ENCODE measurements at regions not wholly inside any gene's neighbourhood (a gene's known extent, or its start where the extent isn't known, plus 50 kb on each side); places are given as distances from the start of the nearest gene placed in this dataset.
"Not testable (repeated sequence)": the region's sequence is repeated elsewhere in the genome, so short reads cannot be mapped to it uniquely, and the experiment has no call there.

DNA sequence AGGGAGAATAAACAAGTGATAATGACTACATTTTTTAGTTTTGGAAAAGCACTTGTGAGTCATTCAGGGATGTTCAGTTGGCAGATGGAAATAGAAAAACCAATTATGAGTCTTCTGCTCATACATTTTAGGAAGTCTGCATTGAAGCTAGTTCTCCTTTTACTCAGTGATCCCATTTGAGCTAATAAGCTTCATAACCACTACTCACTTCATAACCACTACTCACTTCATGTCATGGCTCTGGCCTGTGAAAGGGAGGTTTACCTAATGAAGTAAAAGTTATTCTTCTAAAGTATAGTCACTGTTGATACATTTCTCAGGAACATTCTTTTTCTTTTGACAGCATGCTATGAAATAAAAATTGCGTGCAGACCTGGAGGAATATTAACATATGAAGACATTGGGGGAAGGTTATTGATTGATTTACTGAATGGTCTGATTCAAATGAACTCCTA, 948.7 kb downstream of the TSN start:
- H3K9me3 ChIP-seq (ENCODE audit: control insufficient read depth in 3 of 3, low read length in 3 of 3) = no peaks in the 10 kb centered on the region
- no peak overlapping the region for H3K27ac ChIP-seq (ENCODE audit: low read depth, low read length)
- H3K9ac ChIP-seq (ENCODE audit: low read depth in 1 of 3, low read length in 3 of 3) = no peak overlapping the region
- no peaks in the 10 kb centered on the region for H3K4me1 ChIP-seq (ENCODE audit: control insufficient read depth in 3 of 3, insufficient read depth in 3 of 3, low read length in 3 of 3)
- H3K4me3 ChIP-seq (ENCODE audit: low read length in 3 of 3) = no peak overlapping the region
- no peaks in the 10 kb centered on the region for H3K36me3 ChIP-seq (ENCODE audit: control insufficient read depth in 3 of 3, insufficient read depth in 3 of 3, low read length in 3 of 3)
- no peaks in the 10 kb centered on the region for H3K27me3 ChIP-seq (ENCODE audit: control insufficient read depth in 3 of 3, insufficient read depth in 3 of 3, low read length in 3 of 3)

DNA sequence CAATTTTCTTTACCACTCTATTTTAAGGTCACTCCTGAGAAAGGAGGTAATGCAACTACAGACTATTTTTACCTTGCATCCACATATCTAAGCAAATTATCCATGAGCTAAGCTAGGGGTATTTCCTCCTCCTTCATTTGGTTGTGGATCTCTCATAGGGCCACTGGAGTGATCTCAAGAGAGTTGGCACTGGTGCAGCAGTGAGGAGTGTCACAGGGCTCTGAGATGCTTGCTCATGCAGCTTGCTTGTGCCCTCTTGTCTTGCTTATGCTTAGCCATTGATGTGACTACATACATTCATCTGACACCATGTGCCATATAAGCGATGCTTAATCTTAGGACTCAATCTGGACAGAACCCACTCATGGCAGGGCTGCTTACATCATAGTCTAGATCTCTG, 950.3 kb downstream of the TSN start:
- no peak overlapping the region for H3K9ac ChIP-seq (ENCODE audit: low read depth in 1 of 3, low read length in 3 of 3)

GRCh38 chr2:122706757-122707223, 951.3 kb downstream of the TSN start:
- no peak overlapping the region for H3K27ac ChIP-seq (ENCODE audit: low read depth, low read length)
- no peak overlapping the region for H3K4me3 ChIP-seq (ENCODE audit: low read length in 3 of 3)
- no peaks in the 10 kb centered on the region for H3K4me1 ChIP-seq (ENCODE audit: control insufficient read depth in 3 of 3, insufficient read depth in 3 of 3, low read length in 3 of 3)
- H3K36me3 ChIP-seq (ENCODE audit: control insufficient read depth in 3 of 3, insufficient read depth in 3 of 3, low read length in 3 of 3) = no peaks in the 10 kb centered on the region
- H3K9me3 ChIP-seq (ENCODE audit: control insufficient read depth in 3 of 3, low read length in 3 of 3) = no peaks in the 10 kb centered on the region
- H3K27me3 ChIP-seq (ENCODE audit: control insufficient read depth in 3 of 3, insufficient read depth in 3 of 3, low read length in 3 of 3) = no peaks in the 10 kb centered on the region
- no peak overlapping the region for H3K9ac ChIP-seq (ENCODE audit: low read depth in 1 of 3, low read length in 3 of 3)

More for the DNA sequence above, 950.3 kb downstream of the TSN start:
- Histone ChIP-seq H3K27me3 (ENCODE audit: control insufficient read depth in 3 of 3, insufficient read depth in 3 of 3, low read length in 3 of 3) (no peaks in the 10 kb centered on the region), H3K36me3 (ENCODE audit: control insufficient read depth in 3 of 3, insufficient read depth in 3 of 3, low read length in 3 of 3) (no peaks in the 10 kb centered on the region), H3K4me1 (ENCODE audit: control insufficient read depth in 3 of 3, insufficient read depth in 3 of 3, low read length in 3 of 3) (no peaks in the 10 kb centered on the region), H3K27ac (ENCODE audit: low read depth, low read length) (no peak overlapping the region), H3K9me3 (ENCODE audit: control insufficient read depth in 3 of 3, low read length in 3 of 3) (no peaks in the 10 kb centered on the region), H3K4me3 (ENCODE audit: low read length in 3 of 3) (no peak overlapping the region)

DNA sequence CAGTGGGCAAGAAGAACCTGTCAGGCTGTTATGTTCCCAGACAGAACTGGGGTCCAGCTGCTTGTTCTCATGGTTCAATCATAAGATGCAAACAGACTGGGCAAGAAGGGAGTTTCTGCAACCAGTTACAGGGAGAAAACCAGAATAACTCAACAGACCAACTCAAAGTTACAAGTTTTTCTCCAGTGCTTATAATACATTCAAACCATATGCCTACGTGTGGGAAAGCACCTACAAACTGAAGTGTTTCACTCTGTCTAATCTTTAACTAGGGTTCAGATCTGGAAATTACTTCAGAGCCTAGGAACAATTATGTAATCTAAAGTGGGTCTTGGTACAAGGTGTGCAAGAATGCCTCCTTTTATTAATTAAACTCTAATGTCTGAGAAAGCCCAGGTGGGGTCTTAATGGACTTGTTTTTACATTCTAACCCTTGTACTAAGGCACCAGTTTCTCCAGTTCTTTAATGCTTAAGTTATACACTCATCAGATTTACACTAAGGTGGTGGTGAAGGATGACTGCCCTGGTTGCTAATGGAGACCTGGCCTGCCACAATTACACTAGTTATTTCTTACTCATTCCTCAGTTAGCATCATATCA, 951.9 kb downstream of the TSN start:
- no peak overlapping the region for H3K9ac ChIP-seq (ENCODE audit: low read depth in 1 of 3, low read length in 3 of 3)
- H3K27ac ChIP-seq (ENCODE audit: low read depth, low read length) = no peak overlapping the region
- H3K4me3 ChIP-seq (ENCODE audit: low read length in 3 of 3) = no peak overlapping the region
- H3K36me3 ChIP-seq (ENCODE audit: control insufficient read depth in 3 of 3, insufficient read depth in 3 of 3, low read length in 3 of 3) = no peaks in the 10 kb centered on the region
- no peaks in the 10 kb centered on the region for H3K27me3 ChIP-seq (ENCODE audit: control insufficient read depth in 3 of 3, insufficient read depth in 3 of 3, low read length in 3 of 3)
- H3K9me3 ChIP-seq (ENCODE audit: control insufficient read depth in 3 of 3, low read length in 3 of 3) = no peaks in the 10 kb centered on the region
- H3K4me1 ChIP-seq (ENCODE audit: control insufficient read depth in 3 of 3, insufficient read depth in 3 of 3, low read length in 3 of 3) = no peaks in the 10 kb centered on the region

DNA sequence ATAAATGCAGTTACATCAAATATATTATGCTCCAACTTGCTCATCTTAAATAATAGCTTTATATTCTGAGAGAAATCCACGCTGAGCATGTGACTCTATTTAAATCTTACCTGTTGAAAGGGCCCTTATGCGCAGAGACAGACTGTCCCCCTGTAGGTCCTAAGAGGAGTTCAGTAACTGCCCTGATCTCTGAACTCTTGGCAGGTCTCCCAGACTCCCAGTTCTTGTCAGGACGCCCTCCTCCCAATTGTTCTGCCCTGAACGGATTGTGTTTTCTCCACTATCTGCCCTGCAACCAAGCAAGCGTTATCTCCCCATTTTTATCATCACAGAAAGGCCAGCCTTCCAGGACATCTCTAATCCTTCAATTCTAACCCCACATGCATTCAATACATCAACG, 954.6 kb downstream of the TSN start:
- no peak overlapping the region for H3K4me3 ChIP-seq (ENCODE audit: low read length in 3 of 3)
- no peaks in the 10 kb centered on the region for H3K4me1 ChIP-seq (ENCODE audit: control insufficient read depth in 3 of 3, insufficient read depth in 3 of 3, low read length in 3 of 3)
- H3K9me3 ChIP-seq (ENCODE audit: control insufficient read depth in 3 of 3, low read length in 3 of 3) = peaks cover 0 to 4% (median 0%) of the 10 kb centered on the region in 3 donors
- no peaks in the 10 kb centered on the region for H3K27me3 ChIP-seq (ENCODE audit: control insufficient read depth in 3 of 3, insufficient read depth in 3 of 3, low read length in 3 of 3)
- no peak overlapping the region for H3K9ac ChIP-seq (ENCODE audit: low read depth in 1 of 3, low read length in 3 of 3)
- H3K36me3 ChIP-seq (ENCODE audit: control insufficient read depth in 3 of 3, insufficient read depth in 3 of 3, low read length in 3 of 3) = no peaks in the 10 kb centered on the region
- H3K27ac ChIP-seq (ENCODE audit: low read depth, low read length) = no peak overlapping the region

- Histone ChIP-seq H3K36me3 (ENCODE audit: control insufficient read depth in 3 of 3, insufficient read depth in 3 of 3, low read length in 3 of 3) (no peaks in the 10 kb centered on the region), H3K9me3 (ENCODE audit: control insufficient read depth in 3 of 3, low read length in 3 of 3) (peaks cover 0 to 4% (median 0%) of the 10 kb centered on the region in 3 donors), H3K27ac (ENCODE audit: low read depth, low read length) (no peak overlapping the region), H3K4me3 (ENCODE audit: low read length in 3 of 3) (no peak overlapping the region), H3K9ac (ENCODE audit: low read depth in 1 of 3, low read length in 3 of 3) (no peak overlapping the region), H3K27me3 (ENCODE audit: control insufficient read depth in 3 of 3, insufficient read depth in 3 of 3, low read length in 3 of 3) (no peaks in the 10 kb centered on the region), H3K4me1 (ENCODE audit: control insufficient read depth in 3 of 3, insufficient read depth in 3 of 3, low read length in 3 of 3) (no peaks in the 10 kb centered on the region)
Observed at GRCh38 chr2:122713800-122714199, 958.3 kb downstream of the TSN start.

GRCh38 chr2:122720822-122721221, 965.4 kb downstream of the TSN start:
- H3K27ac ChIP-seq (ENCODE audit: low read depth, low read length); H3K9me3 ChIP-seq (ENCODE audit: control insufficient read depth in 3 of 3, low read length in 3 of 3); H3K4me1 ChIP-seq (ENCODE audit: control insufficient read depth in 3 of 3, insufficient read depth in 3 of 3, low read length in 3 of 3); H3K4me3 ChIP-seq (ENCODE audit: low read length in 3 of 3); H3K9ac ChIP-seq (ENCODE audit: low read depth in 1 of 3, low read length in 3 of 3); H3K36me3 ChIP-seq (ENCODE audit: control insufficient read depth in 3 of 3, insufficient read depth in 3 of 3, low read length in 3 of 3); H3K27me3 ChIP-seq (ENCODE audit: control insufficient read depth in 3 of 3, insufficient read depth in 3 of 3, low read length in 3 of 3): not testable (repeated sequence)

DNA sequence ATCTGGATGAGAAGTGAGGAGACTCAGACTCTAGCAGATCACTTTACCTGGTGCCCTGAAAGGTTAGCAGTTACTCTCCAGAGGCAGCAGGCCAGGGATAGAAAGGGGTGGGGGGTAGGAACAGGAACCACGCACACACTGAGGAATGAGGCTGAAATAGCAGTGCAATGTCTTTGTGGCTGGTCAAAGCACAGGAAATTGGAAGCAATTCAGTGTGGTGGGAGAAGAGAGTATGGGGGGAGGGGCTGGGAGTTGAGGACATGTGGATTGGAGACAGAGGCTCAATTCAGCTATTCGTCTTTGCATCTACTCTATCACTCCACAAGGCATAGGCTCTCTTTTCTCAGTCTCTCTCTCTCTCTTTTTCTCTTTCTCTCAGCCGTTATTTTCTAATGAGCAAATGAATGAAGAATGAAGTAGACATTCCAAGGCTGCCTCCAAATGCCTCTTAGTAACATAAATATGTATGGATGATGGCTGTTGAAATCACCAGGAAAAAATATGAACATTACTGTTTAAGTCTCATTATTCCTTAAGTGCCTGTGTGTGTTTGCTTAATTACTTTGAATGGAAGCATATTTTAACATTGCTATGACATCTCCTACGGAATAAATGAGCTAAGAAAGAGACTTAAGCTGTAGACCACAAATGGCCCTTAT, 979.4 kb downstream of the TSN start:
- no peak overlapping the region for H3K9ac ChIP-seq (ENCODE audit: low read depth in 1 of 3, low read length in 3 of 3)
- no peaks in the 10 kb centered on the region for H3K9me3 ChIP-seq (ENCODE audit: control insufficient read depth in 3 of 3, low read length in 3 of 3)
- no peaks in the 10 kb centered on the region for H3K27me3 ChIP-seq (ENCODE audit: control insufficient read depth in 3 of 3, insufficient read depth in 3 of 3, low read length in 3 of 3)
- H3K4me1 ChIP-seq (ENCODE audit: control insufficient read depth in 3 of 3, insufficient read depth in 3 of 3, low read length in 3 of 3) = no peaks in the 10 kb centered on the region
- H3K36me3 ChIP-seq (ENCODE audit: control insufficient read depth in 3 of 3, insufficient read depth in 3 of 3, low read length in 3 of 3) = no peaks in the 10 kb centered on the region
- no peak overlapping the region for H3K4me3 ChIP-seq (ENCODE audit: low read length in 3 of 3)
- no peak overlapping the region for H3K27ac ChIP-seq (ENCODE audit: low read depth, low read length)

GRCh38 chr2:122736279-122736678, 980.8 kb downstream of the TSN start:
- Histone ChIP-seq H3K9ac (ENCODE audit: low read depth in 1 of 3, low read length in 3 of 3) (no peak overlapping the region), H3K27me3 (ENCODE audit: control insufficient read depth in 3 of 3, insufficient read depth in 3 of 3, low read length in 3 of 3) (no peaks in the 10 kb centered on the region), H3K27ac (ENCODE audit: low read depth, low read length) (no peak overlapping the region), H3K4me1 (ENCODE audit: control insufficient read depth in 3 of 3, insufficient read depth in 3 of 3, low read length in 3 of 3) (no peaks in the 10 kb centered on the region), H3K4me3 (ENCODE audit: low read length in 3 of 3) (no peak overlapping the region), H3K36me3 (ENCODE audit: control insufficient read depth in 3 of 3, insufficient read depth in 3 of 3, low read length in 3 of 3) (no peaks in the 10 kb centered on the region), H3K9me3 (ENCODE audit: control insufficient read depth in 3 of 3, low read length in 3 of 3) (no peaks in the 10 kb centered on the region)

DNA sequence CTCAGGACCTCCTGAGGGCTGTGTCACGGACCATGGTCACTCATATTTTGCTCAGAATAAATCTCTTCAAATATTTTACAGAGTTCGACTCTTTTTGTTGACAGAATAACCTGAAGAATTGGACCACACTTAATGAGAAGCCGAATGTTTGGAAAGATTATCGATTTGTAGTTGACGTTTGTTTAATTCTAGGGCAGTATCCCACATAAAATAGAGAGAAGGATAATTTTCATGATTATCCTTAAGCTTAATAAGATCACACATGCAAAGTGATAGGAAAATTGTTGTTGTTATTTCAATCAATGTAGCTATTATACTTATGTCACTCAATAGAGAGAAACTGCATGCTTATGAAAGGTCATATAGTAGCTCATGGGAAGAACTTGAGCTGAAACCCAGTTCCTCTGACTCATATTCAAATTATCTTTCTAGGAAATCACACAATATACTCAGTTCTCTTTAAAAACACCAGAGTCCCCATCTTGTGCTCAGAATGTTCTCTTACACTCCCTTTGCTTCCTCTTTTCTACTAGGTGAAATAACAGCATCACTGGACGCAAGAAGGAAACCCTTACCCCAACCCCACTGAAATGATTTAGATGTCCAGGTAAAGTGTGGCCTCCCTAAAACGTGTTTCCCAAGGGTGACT, 982.1 kb downstream of the TSN start:
- Histone ChIP-seq H3K4me3 (ENCODE audit: low read length in 3 of 3) (no peak overlapping the region), H3K27me3 (ENCODE audit: control insufficient read depth in 3 of 3, insufficient read depth in 3 of 3, low read length in 3 of 3) (no peaks in the 10 kb centered on the region), H3K9me3 (ENCODE audit: control insufficient read depth in 3 of 3, low read length in 3 of 3) (no peaks in the 10 kb centered on the region), H3K27ac (ENCODE audit: low read depth, low read length) (no peak overlapping the region), H3K9ac (ENCODE audit: low read depth in 1 of 3, low read length in 3 of 3) (no peak overlapping the region), H3K36me3 (ENCODE audit: control insufficient read depth in 3 of 3, insufficient read depth in 3 of 3, low read length in 3 of 3) (no peaks in the 10 kb centered on the region), H3K4me1 (ENCODE audit: control insufficient read depth in 3 of 3, insufficient read depth in 3 of 3, low read length in 3 of 3) (no peaks in the 10 kb centered on the region)

Data from skeletal muscle tissue (tissue), 3 donors.